C4-2B (cell line): ENCODE measurements at regions not wholly inside any gene's neighbourhood (a gene's known extent, or its start where the extent isn't known, plus 50 kb on each side); places are given as distances from the start of the nearest gene placed in this dataset.

Source experiments
- ZFX ChIP-seq: fragments of 450-650 bp; IDR thresholded peaks from 2 replicates; pipeline ENCODE4 v1.6.1; 2017
- TF ChIP-seq, protein P1 (sequence below): fragments of 450-650 bp; conservative IDR thresholded peaks from 2 replicates; pipeline ENCODE4 v1.5.1; 2017; ENCODE audit warnings: mild to moderate bottlenecking

DNA sequence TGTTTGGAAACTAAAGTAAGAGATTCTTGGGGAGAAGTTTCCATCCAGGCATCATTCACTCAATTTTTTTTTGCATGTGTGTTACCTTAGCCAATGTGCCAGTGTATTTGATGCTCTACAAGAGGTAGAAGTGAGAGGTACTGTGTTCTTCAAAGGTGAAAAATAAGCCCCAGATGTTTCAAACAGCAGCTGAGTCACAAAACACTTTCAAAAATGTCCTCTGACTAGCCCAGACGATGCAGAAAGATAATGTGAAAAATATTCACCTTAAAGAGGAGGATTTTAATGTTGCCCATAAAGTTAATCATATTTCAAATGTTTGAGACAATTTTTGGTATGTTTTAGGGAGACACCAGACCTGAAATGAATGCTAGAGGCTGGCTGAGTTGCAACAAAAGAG is 107.7 kb upstream of the RASGRP1 start:
- TF ChIP-seq, protein P1, sequence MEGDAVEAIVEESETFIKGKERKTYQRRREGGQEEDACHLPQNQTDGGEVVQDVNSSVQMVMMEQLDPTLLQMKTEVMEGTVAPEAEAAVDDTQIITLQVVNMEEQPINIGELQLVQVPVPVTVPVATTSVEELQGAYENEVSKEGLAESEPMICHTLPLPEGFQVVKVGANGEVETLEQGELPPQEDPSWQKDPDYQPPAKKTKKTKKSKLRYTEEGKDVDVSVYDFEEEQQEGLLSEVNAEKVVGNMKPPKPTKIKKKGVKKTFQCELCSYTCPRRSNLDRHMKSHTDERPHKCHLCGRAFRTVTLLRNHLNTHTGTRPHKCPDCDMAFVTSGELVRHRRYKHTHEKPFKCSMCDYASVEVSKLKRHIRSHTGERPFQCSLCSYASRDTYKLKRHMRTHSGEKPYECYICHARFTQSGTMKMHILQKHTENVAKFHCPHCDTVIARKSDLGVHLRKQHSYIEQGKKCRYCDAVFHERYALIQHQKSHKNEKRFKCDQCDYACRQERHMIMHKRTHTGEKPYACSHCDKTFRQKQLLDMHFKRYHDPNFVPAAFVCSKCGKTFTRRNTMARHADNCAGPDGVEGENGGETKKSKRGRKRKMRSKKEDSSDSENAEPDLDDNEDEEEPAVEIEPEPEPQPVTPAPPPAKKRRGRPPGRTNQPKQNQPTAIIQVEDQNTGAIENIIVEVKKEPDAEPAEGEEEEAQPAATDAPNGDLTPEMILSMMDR, result no peak
- TF ChIP-seq ZFX, result no peak
